ENCODE measurements at regions not wholly inside any gene's neighbourhood (a gene's known extent, or its start where the extent isn't known, plus 50 kb on each side); places are given as distances from the start of the nearest gene placed in this dataset.

DNA sequence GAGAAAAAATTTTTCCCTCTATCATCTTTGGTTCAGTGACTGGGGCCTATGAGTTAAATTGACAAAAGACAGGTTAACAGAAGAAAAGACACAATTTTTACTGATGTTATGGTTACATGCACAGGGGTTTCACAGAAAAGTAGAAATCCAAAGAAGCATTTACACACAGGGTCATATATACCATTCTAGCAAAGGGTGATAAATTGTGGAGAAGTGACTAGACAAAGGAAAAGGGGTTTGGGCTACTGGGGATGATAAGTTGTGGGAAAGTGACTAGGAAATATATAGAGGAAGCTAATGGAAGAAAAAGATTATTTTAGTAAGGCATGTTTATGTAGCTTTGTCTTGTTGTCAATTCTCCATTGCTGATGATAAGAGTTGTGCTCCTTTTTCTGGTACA is 276.7 kb upstream of the JARID2 start:
- no peak for DNase-seq

DNA sequence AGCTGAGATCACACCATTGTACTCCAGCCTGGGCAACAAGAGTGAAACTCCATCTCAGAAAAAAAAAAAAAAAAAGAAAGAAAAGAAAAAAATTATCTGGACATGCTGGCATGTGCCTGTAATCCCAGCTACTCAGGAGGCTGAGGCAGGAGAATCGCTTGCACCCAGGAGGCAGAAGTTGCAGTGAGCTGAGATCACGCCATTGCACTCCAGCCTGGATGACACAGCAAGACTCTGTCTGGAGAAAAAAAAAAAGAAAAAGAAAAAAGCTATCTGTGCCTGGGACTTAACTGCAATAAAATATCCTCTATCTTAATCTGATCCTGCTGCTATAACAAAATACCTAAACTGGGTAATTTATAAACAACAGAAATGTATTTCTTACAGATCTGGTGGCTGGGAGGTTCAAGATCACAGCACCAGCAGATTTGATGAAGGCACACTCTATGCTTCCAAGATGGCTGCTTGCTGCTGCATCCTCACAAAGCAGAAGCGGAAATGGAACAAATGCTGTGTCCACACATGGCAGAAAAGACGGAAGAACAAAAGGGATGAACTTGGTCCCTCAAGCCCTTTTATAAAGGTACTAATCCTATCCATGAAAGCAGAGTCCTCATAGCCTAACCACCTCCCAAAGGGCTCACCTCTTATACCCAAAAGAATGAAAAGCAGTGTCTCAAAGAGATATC is 273.3 kb upstream of the JARID2 start:
- DNase-seq: no peak

DNA sequence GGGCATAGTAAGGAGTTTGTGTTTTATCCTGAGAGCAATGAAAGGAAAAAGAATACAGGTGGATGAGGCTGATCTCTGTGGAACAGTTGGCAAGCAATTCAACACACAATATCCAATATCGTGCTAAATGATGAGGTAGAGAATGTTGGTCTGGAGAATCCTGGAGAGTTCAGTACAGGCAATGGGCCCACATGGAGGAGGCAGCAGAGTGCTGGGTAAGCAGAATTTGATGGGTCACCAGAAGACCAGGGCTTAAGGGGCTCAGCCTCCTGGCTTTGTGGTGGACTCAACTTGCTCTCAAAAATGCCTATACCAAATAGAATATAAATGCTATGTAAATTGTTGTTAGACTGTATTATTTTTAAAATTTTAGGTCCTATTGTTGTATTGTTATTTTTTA is 271.5 kb upstream of the JARID2 start:
- DNase-seq: no peak

DNA sequence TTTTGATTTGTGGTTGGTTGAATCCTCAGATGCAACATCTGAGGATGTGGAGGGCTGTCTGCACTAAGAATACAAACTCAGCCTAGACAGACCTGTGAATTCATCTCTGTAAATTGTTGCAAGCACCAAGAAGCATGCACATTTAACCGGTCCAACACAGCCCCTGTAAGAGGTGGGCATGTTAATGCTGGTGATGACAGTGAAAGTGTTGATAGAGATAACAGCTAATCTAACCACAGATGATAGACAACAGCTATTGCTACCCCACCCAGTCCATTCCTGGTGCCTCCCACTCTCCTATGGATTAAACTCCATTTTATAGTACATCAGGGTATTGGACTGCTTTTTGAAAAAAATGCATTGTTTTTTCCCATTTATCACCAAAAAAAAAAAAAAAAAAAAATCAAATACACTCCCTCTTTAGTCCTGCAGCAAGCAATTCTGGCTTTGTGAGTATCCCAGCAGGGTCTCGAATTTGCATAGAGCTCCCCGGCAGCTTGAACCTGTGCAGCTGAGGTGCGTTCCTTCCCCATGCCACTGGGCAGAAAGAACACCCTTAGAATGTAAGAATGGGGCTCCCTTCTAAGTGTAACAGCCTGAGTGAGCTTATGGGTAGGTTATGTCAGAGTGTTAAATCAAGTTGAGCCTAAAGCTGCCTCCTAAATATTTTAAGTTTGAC is 270.9 kb upstream of the JARID2 start:
- no peak for DNase-seq

DNA sequence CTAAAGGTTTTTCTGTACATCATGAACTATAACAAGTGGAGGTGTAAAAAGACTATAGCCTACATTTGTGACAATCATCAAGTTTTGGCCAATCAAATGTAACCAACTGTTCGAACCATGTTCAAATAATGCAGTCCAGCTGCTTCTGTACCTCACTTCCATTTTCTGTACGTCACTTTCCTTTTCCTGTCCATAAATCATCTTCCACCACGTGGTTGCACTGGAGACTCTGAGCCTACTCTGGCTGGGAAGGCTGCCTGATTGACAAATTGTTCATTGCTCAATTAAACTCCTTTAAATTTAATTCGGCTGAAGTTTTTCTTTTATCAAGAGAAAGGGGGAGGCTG is 270.4 kb upstream of the JARID2 start:
- DNase-seq: no peak

DNA sequence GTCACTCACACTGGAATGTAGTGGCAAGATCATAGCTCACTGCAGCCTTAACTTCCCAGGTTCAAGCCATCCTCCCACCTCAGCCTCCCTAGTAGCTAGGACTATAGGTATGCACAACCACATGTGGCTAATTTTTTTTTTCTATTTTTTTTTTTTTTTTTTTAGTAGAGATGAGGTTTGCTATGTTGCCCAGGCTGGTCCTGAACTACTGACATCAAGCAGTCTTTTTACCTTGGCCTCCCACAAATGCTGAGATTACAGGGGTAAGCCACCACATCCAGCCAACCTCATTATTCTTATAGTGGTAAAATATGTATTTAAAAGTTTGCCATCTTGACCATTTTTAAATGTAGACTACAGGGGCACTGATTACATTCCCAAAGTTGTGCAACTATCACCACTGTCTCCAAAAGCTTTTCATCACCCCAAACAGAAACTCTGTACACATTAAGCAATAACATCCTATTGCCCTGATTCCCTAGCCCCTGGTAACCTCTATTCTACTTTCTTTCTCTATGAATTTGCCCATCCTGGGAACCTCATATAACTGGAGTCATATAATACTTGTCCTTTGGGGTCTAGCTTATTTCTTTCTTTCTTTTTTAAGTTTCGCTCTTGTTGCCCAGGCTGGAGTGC is 268.0 kb upstream of the JARID2 start:
- DNase-seq: no peak

DNA sequence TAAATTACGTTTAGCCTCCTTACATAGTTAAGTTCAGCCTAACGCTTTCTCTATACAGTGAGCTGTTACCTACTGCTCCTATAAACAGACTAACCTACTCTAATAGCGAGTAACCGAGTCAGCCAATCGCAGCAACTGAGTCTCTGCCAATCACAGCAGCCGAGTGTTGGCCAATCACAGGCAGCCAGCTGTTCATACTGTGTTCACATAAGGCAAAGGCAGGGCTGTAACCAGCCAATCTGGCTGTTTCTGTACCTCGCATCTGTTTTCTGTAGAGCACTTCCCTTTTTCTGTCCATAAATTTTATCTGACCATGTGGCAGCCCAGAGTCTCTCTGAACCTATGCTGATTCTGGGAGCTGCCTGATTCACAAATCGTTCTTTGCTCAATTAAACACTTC is 263.9 kb upstream of the JARID2 start:
- DNase-seq: no peak

DNA sequence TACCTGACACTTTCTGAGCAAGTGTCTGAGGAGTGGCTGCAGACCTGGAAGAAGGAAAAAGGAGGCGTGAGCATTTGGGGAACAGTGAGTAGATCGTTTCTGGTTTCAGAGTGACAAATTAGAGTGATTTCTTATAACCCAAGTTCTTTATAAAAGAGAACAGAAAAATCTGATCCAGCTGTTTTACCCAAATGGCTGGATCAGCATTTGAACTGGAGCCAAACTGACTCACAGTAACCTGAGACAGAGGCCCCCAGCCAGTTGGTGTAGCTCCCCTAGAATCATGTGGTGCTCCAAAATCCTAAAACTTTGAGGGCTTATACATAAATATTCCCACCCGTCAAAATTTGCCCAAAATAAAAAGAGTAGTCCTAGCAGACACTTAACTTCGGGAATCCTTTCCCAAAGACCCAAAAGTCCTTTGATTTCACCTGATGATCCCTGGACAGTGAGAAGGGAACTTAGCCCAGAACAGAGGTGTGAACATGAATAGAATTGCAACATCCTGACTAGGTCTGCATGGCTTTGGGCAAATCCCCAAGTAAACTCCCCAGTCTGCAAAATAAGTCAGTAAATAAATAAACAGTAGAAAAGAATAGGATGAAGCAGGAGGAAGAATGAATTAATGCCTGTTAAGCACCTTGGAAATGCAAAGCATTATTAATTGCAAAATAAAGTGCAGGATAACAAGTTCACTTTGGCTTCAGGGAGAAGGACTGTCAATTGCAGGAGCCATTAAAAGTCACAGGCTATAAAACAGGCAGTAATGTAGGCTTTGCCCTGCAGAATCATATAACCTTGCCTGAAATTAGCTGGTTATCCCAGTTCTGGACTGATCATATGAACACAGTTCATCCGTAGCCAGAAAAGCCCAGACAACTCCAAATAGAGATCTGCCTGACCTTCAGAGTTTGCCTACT is 262.0 kb upstream of the JARID2 start:
- no peak for DNase-seq

DNA sequence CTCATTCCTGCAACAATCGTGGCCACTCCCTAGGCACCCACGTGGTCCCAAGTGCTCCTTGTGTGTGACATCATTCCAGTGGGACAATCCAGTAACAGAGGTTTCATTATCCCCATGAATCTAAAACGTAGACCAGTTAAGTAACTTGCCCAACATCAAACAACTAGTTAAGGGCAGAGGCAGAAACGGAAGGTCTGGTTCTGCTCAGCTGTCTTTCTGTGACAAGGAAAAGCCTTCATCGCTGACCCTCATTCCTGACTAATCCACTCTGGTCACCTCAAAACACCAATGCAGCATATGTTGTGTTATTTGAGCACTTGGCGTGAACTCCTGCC is 261.4 kb upstream of the JARID2 start:
- DNase-seq: no peak

DNA sequence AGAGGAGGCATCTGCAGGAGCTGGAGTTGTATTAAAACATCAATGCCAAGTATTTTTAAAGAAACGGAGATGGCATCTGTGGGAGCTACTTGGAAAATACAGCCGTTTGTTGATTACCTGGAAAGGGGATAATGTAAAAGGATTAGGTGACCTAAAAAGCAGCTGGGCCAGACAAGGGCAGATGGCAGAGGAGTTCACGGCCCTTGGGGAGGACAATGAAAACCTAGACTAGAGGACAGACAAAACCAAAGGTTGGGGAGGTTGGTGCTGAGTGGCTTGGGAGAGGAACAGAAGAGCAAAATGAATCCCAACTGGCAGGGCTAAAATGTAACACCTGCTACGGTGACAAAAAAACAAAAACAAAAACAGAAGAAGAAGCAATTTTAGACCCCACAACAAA is 260.5 kb upstream of the JARID2 start:
- no peak for DNase-seq

DNA sequence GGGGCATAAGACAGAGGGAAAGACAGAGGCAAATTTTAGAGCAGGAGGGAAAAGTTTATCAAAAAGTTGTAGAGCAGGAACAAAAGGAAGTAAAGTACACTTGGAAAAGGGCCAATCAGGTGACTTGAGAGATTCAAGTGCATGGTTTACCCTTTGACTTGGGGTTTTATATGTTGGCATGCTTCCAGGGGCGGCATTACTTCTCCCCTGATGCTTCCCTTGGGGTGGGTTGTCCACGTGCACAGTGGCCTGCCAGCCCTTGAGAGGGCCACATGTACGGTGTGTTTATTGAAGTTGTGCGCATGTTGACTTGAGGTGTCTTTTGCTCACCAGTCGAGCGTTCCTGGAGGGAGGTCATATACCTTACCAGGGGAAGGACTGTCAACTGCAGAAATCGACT is 259.5 kb upstream of the JARID2 start:
- no peak for DNase-seq

DNA sequence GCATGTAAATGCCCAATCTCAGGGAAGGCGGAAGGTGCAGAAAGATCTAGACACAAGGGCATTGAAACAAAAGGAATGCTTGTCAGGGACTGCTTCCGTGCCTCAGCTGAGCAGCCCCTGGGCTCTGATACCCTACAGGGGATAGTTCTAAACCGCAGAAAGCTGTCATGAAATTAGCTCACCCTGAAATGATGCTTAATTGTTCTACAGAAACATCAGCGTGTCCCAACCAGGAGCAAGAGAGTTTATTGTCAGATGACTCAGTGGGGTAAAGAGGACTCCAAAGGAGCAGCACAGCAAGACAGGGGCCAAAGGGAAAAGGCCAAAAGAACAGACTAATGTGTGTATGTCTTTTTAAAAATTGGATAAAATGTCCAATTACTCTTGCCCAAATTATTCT is 258.4 kb upstream of the JARID2 start:
- no peak for DNase-seq

DNA sequence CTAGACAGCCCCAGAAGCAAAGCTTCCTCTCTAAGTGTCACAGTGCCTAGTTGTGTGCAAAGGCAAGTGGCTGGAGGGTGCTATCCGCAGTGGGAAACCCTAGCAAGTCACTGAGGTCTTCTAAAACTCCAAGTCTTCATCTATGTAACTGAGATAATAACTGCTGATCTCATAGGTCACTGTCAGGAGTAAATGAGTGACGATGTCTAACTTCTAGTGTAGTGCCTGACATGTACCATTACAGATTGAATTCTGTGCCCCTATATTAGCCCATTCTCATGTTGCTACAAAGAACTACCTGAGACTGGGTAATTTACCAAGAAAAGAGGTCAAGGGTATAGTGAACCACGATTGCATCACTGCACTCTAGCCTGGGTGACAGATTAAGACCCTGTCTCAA is 253.5 kb upstream of the JARID2 start:
- no peak for DNase-seq

DNA sequence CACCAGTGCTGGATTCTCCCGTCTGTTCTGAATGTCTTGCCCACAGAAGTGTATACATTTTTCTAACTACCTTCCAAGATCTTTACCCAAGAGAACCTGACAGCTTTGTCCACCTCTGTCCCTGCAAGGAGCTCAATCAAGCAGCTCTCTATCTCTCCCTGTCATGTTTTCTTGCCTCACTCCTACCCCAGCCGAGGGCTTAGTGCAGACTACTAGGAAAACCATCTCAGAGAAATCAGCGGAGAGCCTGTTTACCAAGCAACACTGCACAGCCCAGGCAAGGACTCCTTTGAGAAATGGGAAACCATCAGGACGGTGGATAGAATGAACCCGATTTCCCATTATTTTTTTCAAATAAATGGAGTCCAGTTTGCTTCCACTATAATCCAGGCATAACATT is 250.7 kb upstream of the JARID2 start:
- DNase-seq: no peak

DNA sequence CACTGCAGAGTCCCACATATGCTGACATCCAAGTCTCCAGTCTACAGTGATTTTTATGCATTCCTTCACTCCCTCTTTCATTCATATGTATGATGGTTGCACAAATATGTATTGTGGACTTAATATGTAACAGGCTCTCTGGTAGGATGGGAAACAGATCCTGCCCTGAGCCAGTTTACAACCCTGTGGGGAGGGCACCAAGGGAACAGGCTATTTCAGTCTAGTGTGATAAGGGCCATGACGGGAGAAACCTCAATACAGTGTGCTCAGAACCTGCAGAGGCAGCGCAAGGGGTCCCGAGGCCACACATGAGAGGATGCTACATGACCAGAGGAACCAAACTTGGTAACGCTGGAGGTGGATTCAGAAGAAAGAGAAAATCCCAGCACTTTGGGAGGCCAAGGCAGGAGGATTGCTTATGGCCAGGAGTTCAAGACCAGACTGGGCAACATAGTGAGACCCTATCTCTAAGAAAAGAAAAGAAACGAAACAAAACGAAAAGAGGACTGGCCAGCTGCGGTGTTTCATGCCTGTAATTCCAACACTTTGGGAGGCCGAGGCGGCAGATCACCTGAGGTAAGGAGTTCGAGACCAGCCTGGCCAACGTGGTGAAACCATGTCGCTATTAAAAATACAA is 249.8 kb upstream of the JARID2 start:
- no peak for DNase-seq

DNA sequence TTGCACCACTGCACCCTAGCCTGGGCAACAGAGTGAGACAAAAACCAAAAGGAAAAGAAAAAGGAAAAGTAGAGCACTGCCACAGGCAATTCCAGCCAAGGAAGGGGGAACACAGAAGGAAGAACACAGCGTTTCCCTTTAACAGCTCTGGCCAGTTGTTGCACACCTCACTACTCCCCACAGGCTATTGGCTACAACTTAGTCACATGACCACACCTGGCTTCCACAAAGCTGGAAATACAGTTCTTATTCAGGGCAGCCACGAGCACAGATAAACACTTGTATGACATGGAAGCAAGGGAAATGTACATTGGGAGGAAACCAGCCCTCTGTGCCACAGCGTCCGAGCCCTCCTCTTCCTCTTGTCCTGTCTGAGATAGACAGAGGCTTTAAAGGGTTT is 249.0 kb upstream of the JARID2 start:
- no peak for DNase-seq

DNA sequence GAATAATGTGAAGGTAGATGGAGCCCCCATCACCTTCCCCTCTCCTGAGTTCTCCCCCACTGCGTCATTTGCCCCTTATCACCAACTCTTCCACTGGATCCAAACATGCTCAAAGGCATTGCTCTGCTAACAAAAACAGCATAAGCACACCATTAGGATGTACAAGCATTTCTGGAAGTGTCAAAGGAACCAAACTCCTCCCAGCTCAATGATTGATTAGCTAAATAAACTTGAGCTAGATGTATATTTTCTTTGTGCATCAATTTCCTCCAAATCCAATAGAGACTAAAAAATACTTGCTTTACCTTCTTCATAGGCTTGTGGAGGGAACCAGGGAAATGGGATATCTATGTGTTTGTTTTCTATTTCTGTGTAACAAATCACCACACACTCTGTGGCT is 248.4 kb upstream of the JARID2 start:
- DNase-seq: no peak

DNA sequence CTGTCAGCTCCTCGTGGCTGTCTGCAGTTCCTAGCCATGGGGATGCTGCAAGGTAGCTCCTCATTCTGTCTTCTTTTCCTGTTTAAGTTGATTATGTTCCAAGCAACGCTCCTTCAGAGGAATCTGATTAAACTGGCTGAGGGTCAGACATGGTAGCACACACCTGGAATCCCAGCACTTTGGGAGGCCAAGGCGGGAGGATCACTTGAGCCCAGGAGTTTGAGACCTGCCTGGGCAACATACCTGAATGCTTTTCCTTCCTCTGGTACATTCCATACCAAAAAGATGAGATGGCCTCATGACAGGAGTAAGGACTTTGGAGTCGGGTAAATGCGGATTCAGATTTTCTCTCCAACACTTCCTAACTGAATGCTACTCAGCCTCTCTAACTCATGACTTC is 246.8 kb upstream of the JARID2 start:
- DNase-seq: no peak

DNA sequence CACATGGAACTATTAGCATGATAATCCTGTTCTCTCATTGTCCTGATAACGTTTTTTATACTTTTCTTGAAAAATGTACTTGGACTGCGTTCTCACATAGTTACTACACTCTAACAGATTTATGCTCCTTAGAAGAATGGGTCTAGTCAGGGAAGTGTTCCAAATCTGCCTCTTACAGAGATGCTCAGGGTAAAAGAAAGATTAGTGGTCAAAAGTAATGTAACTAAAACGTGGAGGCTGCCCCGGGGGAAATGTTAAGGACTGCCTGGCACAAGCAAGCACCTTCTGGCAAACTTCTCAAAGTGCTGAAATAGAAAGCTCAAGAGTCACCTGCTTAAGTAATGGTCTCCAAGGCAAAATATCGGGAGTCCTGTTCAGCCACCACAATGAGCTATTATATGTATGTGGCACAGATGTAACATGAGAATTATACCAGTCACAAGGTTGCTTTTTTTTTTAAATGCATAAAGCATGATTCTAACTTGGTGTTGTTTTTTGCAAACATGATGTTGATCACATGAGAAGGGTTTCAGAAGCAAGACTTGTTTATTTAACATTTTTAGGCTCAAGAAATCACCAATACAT is 244.5 kb upstream of the JARID2 start:
- DNase-seq: no peak

DNA sequence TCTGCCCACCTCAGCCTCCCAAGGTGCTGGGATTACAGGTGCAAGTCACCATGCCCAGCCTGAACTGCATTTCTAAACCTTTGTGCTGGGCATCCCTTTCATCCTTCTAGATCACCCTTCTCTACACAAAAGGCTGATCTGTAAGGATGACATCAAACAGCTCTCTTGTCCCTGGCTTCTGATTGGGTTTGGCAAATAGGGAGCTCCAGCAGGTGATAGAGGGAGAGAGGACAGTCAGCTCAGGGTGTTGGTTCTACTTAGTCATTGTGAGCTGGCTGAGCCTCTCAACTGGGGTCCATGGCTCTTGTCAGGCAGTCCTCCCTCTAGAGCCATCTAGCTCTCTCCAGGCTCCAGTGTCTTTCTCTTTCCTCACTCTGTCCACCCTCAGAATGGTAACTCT is 237.6 kb upstream of the JARID2 start:
- no peak for DNase-seq

DNA sequence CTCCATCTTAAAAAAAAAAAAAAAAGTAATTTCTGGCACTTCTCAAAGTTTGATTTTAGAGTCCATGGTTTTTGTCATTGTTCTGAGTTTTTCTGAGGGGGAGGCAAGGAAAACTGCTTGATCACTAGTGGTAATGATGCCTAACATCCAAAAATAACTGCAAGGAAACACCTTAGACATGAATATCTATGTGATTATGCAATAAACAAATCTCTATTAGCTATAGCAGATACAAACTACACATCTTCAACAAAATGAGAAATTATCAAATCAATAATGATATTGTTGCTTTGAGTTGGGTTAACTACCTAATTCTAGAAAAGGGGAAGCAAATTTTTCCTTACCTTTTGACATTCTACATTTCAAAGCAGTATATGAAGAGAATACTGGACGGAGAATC is 230.9 kb upstream of the JARID2 start:
- no peak for DNase-seq

DNA sequence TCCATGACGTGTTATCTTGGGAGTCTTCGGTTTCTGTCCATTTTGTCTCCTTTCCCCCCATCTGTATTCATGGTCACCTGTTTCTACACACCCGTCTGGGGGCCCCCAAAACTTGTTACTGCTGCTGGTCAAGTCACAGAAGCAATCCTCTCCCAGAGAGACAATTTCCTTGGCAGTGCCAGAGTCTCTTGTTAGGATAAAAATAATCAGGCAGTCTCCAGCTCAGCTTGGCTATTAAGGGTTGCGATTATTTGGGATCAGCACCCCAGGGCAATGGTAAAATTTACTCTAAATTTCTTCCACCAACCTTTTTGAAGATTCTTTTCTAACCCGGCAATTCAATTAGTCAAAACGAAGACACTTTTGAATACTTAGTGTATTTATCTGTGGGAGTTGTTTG is 229.1 kb upstream of the JARID2 start:
- no peak for DNase-seq

DNA sequence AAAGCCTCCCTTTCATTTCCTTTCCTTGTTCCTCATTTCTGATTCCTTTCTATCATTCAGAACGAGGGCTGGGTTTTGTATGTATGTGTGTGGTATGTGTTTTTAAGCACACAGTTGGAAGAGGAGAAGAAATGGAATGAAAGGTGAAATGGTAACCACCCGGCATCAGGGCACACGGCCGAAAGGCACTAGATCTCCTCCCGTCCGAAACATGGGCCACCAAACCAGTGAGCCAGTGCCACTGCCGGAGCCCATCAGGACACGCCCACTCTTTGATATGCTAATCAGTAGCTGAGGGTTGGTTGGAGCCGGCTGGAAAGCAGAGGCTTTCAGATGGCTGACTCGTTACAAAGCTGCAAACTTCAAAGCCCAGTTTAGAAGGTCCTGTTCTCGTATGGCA is 228.6 kb upstream of the JARID2 start:
- no peak for DNase-seq

Data from SHP77 (cell line).